Panc1 (cell line): ENCODE measurements at regions not wholly inside any gene's neighbourhood (a gene's known extent, or its start where the extent isn't known, plus 50 kb on each side); places are given as distances from the start of the nearest gene placed in this dataset.

ENCODE experiments used
- ATAC-seq: fragments of 200-7000 bp; cut with Tn5 transposase; 2 replicates; pipeline ENCODE4 v1.9.1; 2020; ENCODE audit warnings: mild to moderate bottlenecking, moderate library complexity
- BruUV-seq: library from RNA; stranded (reverse); fragments of 400-500 nt; replicated peaks from 2 replicates; lab custom pipeline; 2021; lab: Mats Ljungman, UMichigan
- CTCF ChIA-PET: fragments of 300-600 bp; sonication (Branson Sonifier 250); formaldehyde crosslinking; loops from one replicate; lab custom pipeline; 2022; ENCODE audit warnings: antibody characterized with exemption; lab: Charles Lee
- POLR2A ChIA-PET: fragments of 300-600 bp; sonication (Branson Sonifier 250); formaldehyde crosslinking; loops from one replicate; lab custom pipeline; 2022; ENCODE audit warnings: antibody characterized with exemption; lab: Charles Lee
- DNase-seq: peaks from one replicate; pipeline ENCODE4 v3.0.0-alpha.2; 2010; ENCODE audit warnings: low read depth, low spot score
- H3K27ac ChIP-seq: 2 replicates; pipeline ENCODE4 v1.5.1; 2011; ENCODE audit warnings: mild to moderate bottlenecking, low read length, inconsistent platforms
- H3K27me3 ChIP-seq: fragments of 200-500 bp; sonication (Bioruptor generic); 2 replicates; pipeline ENCODE4 v1.6.0; 2014; ENCODE audit warnings: low read length, inconsistent platforms; ENCODE audit not compliant: control insufficient read depth, insufficient read depth
- H3K36me3 ChIP-seq: fragments of 200-500 bp; sonication (Bioruptor generic); 2 replicates; pipeline ENCODE4 v1.5.1; 2014; ENCODE audit warnings: inconsistent platforms, mild to moderate bottlenecking, low read length, moderate library complexity; ENCODE audit not compliant: control insufficient read depth, insufficient read depth
- H3K4me1 ChIP-seq: 2 replicates; pipeline ENCODE4 v1.5.1; 2011; ENCODE audit warnings: inconsistent platforms, mild to moderate bottlenecking, low read length, moderate library complexity; ENCODE audit not compliant: control insufficient read depth, insufficient read depth
- H3K4me3 ChIP-seq, 2 experiments: 2 replicates each; pipeline ENCODE4 v1.5.1; 2011 to 2012; ENCODE audit warnings: low read depth in 2 of 2, low read length in 2 of 2, mild to moderate bottlenecking in 2 of 2, inconsistent platforms in 1 of 2, moderate library complexity in 1 of 2
- H3K9me3 ChIP-seq: fragments of 200-500 bp; sonication (Bioruptor generic); 2 replicates; pipeline ENCODE4 v1.5.1; 2014; ENCODE audit warnings: low read depth, mild to moderate bottlenecking, inconsistent platforms, low read length, moderate library complexity; ENCODE audit not compliant: control insufficient read depth, insufficient read depth
- POLR2AphosphoS5 ChIP-seq: IDR thresholded peaks from 2 replicates; pipeline ENCODE4 v1.6.1; 2012; ENCODE audit warnings: mild to moderate bottlenecking, low read depth, low read length, moderate library complexity
- SIN3A ChIP-seq: IDR thresholded peaks from 2 replicates; pipeline ENCODE4 v1.6.1; 2012; ENCODE audit warnings: low read depth, mild to moderate bottlenecking, low read length, moderate library complexity, borderline replicate concordance; ENCODE audit not compliant: insufficient read depth
- TCF7L2 ChIP-seq: IDR thresholded peaks from 2 replicates; pipeline ENCODE4 v1.6.1; 2011; ENCODE audit warnings: mild to moderate bottlenecking, low read depth, low read length, inconsistent platforms
- in situ Hi-C: cut with HindIII; loops from 2 replicates; pipeline ENCODE4 v1.10.0; 2016; ENCODE audit warnings: low sequenced_read_pairs, low pct_unique_long_range_greater_than_20kb
- intact Hi-C: fragments of 100-400 bp; cut with micrococcal nuclease; formaldehyde crosslinking; loops from one replicate; pipeline ENCODE4 v1.10.0; 2022; ENCODE audit not compliant: unreplicated experiment
- TF ChIP-seq, protein P1 (sequence below): fragments of 450-650 bp; IDR thresholded peaks from 2 replicates; pipeline ENCODE4 v1.5.1; 2017; ENCODE audit warnings: mild to moderate bottlenecking
- TF ChIP-seq, protein P2 (sequence below), 2 experiments: IDR thresholded peaks; 2 replicates each; pipeline ENCODE4 v1.6.1; 2011 to 2012; ENCODE audit warnings: low read depth in 2 of 2, control low read depth in 1 of 2, low read length in 1 of 2, mild to moderate bottlenecking in 1 of 2, moderate library complexity in 1 of 2; ENCODE audit not compliant: insufficient read depth in 1 of 2

GRCh38 chr6:163904186-163904585 lies 489.7 kb downstream of the QKI start:
- ChIA-PET CTCF (no interaction called here), POLR2A (no interaction called here)
- Histone ChIP-seq H3K4me1 (no peaks in the 10 kb centered on the region), H3K4me3 (no peak overlapping the region), H3K27ac (no peak overlapping the region), H3K9me3 (no peaks in the 10 kb centered on the region), H3K27me3 (no peaks in the 10 kb centered on the region), H3K36me3 (no peaks in the 10 kb centered on the region)
- TF ChIP-seq SIN3A (no peak), TCF7L2 (no peak), POLR2AphosphoS5 (no peak)
- TF ChIP-seq, protein P1, sequence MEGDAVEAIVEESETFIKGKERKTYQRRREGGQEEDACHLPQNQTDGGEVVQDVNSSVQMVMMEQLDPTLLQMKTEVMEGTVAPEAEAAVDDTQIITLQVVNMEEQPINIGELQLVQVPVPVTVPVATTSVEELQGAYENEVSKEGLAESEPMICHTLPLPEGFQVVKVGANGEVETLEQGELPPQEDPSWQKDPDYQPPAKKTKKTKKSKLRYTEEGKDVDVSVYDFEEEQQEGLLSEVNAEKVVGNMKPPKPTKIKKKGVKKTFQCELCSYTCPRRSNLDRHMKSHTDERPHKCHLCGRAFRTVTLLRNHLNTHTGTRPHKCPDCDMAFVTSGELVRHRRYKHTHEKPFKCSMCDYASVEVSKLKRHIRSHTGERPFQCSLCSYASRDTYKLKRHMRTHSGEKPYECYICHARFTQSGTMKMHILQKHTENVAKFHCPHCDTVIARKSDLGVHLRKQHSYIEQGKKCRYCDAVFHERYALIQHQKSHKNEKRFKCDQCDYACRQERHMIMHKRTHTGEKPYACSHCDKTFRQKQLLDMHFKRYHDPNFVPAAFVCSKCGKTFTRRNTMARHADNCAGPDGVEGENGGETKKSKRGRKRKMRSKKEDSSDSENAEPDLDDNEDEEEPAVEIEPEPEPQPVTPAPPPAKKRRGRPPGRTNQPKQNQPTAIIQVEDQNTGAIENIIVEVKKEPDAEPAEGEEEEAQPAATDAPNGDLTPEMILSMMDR: no peak
- TF ChIP-seq, protein P2, sequence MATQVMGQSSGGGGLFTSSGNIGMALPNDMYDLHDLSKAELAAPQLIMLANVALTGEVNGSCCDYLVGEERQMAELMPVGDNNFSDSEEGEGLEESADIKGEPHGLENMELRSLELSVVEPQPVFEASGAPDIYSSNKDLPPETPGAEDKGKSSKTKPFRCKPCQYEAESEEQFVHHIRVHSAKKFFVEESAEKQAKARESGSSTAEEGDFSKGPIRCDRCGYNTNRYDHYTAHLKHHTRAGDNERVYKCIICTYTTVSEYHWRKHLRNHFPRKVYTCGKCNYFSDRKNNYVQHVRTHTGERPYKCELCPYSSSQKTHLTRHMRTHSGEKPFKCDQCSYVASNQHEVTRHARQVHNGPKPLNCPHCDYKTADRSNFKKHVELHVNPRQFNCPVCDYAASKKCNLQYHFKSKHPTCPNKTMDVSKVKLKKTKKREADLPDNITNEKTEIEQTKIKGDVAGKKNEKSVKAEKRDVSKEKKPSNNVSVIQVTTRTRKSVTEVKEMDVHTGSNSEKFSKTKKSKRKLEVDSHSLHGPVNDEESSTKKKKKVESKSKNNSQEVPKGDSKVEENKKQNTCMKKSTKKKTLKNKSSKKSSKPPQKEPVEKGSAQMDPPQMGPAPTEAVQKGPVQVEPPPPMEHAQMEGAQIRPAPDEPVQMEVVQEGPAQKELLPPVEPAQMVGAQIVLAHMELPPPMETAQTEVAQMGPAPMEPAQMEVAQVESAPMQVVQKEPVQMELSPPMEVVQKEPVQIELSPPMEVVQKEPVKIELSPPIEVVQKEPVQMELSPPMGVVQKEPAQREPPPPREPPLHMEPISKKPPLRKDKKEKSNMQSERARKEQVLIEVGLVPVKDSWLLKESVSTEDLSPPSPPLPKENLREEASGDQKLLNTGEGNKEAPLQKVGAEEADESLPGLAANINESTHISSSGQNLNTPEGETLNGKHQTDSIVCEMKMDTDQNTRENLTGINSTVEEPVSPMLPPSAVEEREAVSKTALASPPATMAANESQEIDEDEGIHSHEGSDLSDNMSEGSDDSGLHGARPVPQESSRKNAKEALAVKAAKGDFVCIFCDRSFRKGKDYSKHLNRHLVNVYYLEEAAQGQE (IDR thresholded peaks at IDR 0.05; ENCODE audit: insufficient read depth in 1 of 2, low read depth in 2 of 2, low read length in 1 of 2): no peak
- ATAC-seq (no peak), DNase-seq (no peak)
- no TSS peak for BruUV-seq
- in situ Hi-C loops: no loop called here
- intact Hi-C loops: no loop called here

DNA sequence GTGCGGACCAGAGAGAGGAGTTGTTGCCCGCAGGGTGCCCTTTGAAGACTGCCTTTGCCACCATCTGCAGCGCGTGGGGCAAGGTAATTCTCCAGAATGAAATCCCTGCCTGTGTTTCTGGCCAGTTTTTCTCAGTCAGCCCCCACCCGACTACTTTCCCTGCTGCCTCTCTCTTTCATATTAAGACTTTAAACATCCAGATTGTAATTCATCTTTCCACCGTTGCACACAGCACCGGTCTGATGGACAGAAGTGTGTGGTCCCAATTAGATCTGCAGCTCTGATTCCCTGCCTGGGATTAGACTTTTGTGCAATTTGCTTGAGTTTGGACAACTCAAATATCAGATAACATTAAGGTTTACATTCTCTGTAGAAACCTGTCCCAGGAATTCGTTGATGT lies 489.0 kb downstream of the QKI start:
- TF ChIP-seq, protein P1: no peak
- TF ChIP-seq POLR2AphosphoS5: no peak
- TF ChIP-seq, protein P2 (IDR thresholded peaks at IDR 0.05; ENCODE audit: insufficient read depth in 1 of 2, low read depth in 2 of 2, low read length in 1 of 2): no peak
- no peak for TF ChIP-seq SIN3A
- no peak for TF ChIP-seq TCF7L2
- POLR2A ChIA-PET: no interaction called here
- intact Hi-C loops (no loop called here), in situ Hi-C loops (no loop called here)
- no peak for DNase-seq
- Histone ChIP-seq H3K27me3 (no peaks in the 10 kb centered on the region), H3K4me3 (no peak overlapping the region), H3K4me1 (no peaks in the 10 kb centered on the region), H3K36me3 (no peaks in the 10 kb centered on the region), H3K9me3 (no peaks in the 10 kb centered on the region), H3K27ac (no peak overlapping the region)
- no TSS peak for BruUV-seq
- CTCF ChIA-PET: no interaction called here
- ATAC-seq: no peak
